ENCODE measurements at regions not wholly inside any gene's neighbourhood (a gene's known extent, or its start where the extent isn't known, plus 50 kb on each side); places are given as distances from the start of the nearest gene placed in this dataset.

- ChIA-PET CTCF (ENCODE audit: unreplicated experiment) (no interaction called here), POLR2A (interaction anchor here (0.5 to 0.6 kb wide), 3 partner anchors 41 to 1494 kb away, joined by 3 to 4 read pairs (median 3); no protein-coding TSS in a partner anchor)
- DNase-seq (ENCODE audit: low spot score), result no peak
Observed at GRCh38 chr5:118761814-118762213, 226.5 kb downstream of the DTWD2 start.

GRCh38 chr5:118752969-118753368, 235.4 kb downstream of the DTWD2 start:
- intact Hi-C loops (cut with micrococcal nuclease; ENCODE audit: unreplicated experiment), result no loop called here
- Histone ChIP-seq H3K9me3 (ENCODE audit: low read length) (no peaks in the 10 kb centered on the region), H3K27ac (ENCODE audit: low read depth, low read length, poor library complexity, severe bottlenecking) (no peak overlapping the region), H3K36me3 (ENCODE audit: insufficient read depth, low read length) (no peaks in the 10 kb centered on the region), H3K79me2 (ENCODE audit: insufficient read depth, low read depth, low read length) (no peaks in the 10 kb centered on the region), H3K4me1 (ENCODE audit: insufficient read depth, low read length, poor library complexity, severe bottlenecking) (no peaks in the 10 kb centered on the region), H2AFZ (ENCODE audit: low read length) (no peak overlapping the region), H3K4me2 (ENCODE audit: low read length) (no peak overlapping the region), H3K4me3 (ENCODE audit: low read depth, low read length, poor library complexity, severe bottlenecking) (no peak overlapping the region), H3K9me2 (ENCODE audit: insufficient read depth, low read length) (no peaks in the 10 kb centered on the region), H4K20me1 (ENCODE audit: insufficient read depth, low read length) (no peaks in the 10 kb centered on the region)
- TF ChIP-seq EZH2phosphoT487 (IDR thresholded peaks at IDR 0.05; ENCODE audit: borderline replicate concordance, low read depth, low read length) (no peak), CTCF (conservative IDR thresholded peaks at IDR 0.05; ENCODE audit: low read length) (no peak)
- no TSS peak for BruUV-seq (replicated peaks)
- POLR2A ChIA-PET, result interaction anchor here (0.6 kb wide), 1 partner anchor 1630 kb away, joined by 3 read pairs; no protein-coding TSS in a partner anchor
- DNase-seq (ENCODE audit: low spot score), result no peak
- CTCF ChIA-PET (ENCODE audit: unreplicated experiment), result no interaction called here

More at GRCh38 chr5:118761814-118762213, 226.5 kb downstream of the DTWD2 start:
- intact Hi-C loops (cut with micrococcal nuclease; ENCODE audit: unreplicated experiment), result no loop called here
- no peak overlapping the region for H2AFZ ChIP-seq (ENCODE audit: low read length)
- H3K9me2 ChIP-seq (ENCODE audit: insufficient read depth, low read length), result no peaks in the 10 kb centered on the region
- no peaks in the 10 kb centered on the region for H4K20me1 ChIP-seq (ENCODE audit: insufficient read depth, low read length)
- H3K4me2 ChIP-seq (ENCODE audit: low read length), result no peak overlapping the region
- no peaks in the 10 kb centered on the region for H3K79me2 ChIP-seq (ENCODE audit: insufficient read depth, low read depth, low read length)
- no TSS peak for BruUV-seq (replicated peaks)
- H3K4me1 ChIP-seq (ENCODE audit: insufficient read depth, low read length, poor library complexity, severe bottlenecking), result no peaks in the 10 kb centered on the region
- no peaks in the 10 kb centered on the region for H3K9me3 ChIP-seq (ENCODE audit: low read length)
- H3K4me3 ChIP-seq (ENCODE audit: low read depth, low read length, poor library complexity, severe bottlenecking), result no peak overlapping the region
- TF ChIP-seq CTCF (conservative IDR thresholded peaks at IDR 0.05; ENCODE audit: low read length) (no peak), EZH2phosphoT487 (IDR thresholded peaks at IDR 0.05; ENCODE audit: borderline replicate concordance, low read depth, low read length) (no peak)
- no peak overlapping the region for H3K27ac ChIP-seq (ENCODE audit: low read depth, low read length, poor library complexity, severe bottlenecking)
- H3K36me3 ChIP-seq (ENCODE audit: insufficient read depth, low read length), result no peaks in the 10 kb centered on the region

- CTCF ChIA-PET (ENCODE audit: unreplicated experiment), result no interaction called here
- no peak for TF ChIP-seq EZH2phosphoT487 (IDR thresholded peaks at IDR 0.05; ENCODE audit: borderline replicate concordance, low read depth, low read length)
- TF ChIP-seq CTCF (conservative IDR thresholded peaks at IDR 0.05; ENCODE audit: low read length), result no peak
- POLR2A ChIA-PET, result no interaction called here
Observed at GRCh38 chr5:118736396-118736795, 252.0 kb downstream of the DTWD2 start.

More at GRCh38 chr5:118736396-118736795, 252.0 kb downstream of the DTWD2 start:
- no peak overlapping the region for H2AFZ ChIP-seq (ENCODE audit: low read length)
- no peak overlapping the region for H3K4me3 ChIP-seq (ENCODE audit: low read depth, low read length, poor library complexity, severe bottlenecking)
- H3K79me2 ChIP-seq (ENCODE audit: insufficient read depth, low read depth, low read length), result no peaks in the 10 kb centered on the region
- H3K9me2 ChIP-seq (ENCODE audit: insufficient read depth, low read length), result no peaks in the 10 kb centered on the region
- no peaks in the 10 kb centered on the region for H3K36me3 ChIP-seq (ENCODE audit: insufficient read depth, low read length)
- H3K4me1 ChIP-seq (ENCODE audit: insufficient read depth, low read length, poor library complexity, severe bottlenecking), result no peaks in the 10 kb centered on the region
- no TSS peak for BruUV-seq (replicated peaks)
- no peaks in the 10 kb centered on the region for H3K9me3 ChIP-seq (ENCODE audit: low read length)
- intact Hi-C loops (cut with micrococcal nuclease; ENCODE audit: unreplicated experiment), result no loop called here
- H4K20me1 ChIP-seq (ENCODE audit: insufficient read depth, low read length), result no peaks in the 10 kb centered on the region
- no peak overlapping the region for H3K27ac ChIP-seq (ENCODE audit: low read depth, low read length, poor library complexity, severe bottlenecking)
- no peak for DNase-seq (ENCODE audit: low spot score)
- H3K4me2 ChIP-seq (ENCODE audit: low read length), result no peak overlapping the region
